GM21529 (cell line): ENCODE measurements at regions not wholly inside any gene's neighbourhood (a gene's known extent, or its start where the extent isn't known, plus 50 kb on each side); places are given as distances from the start of the nearest gene placed in this dataset.
"Not testable (repeated sequence)": the region's sequence is repeated elsewhere in the genome, so short reads cannot be mapped to it uniquely, and the experiment has no call there.

Experiments
- ATAC-seq: cut with Tn5 transposase; IDR thresholded peaks from one replicate; pipeline ENCODE4 v1.9.1; 2021; ENCODE audit not compliant: unreplicated experiment

DNA sequence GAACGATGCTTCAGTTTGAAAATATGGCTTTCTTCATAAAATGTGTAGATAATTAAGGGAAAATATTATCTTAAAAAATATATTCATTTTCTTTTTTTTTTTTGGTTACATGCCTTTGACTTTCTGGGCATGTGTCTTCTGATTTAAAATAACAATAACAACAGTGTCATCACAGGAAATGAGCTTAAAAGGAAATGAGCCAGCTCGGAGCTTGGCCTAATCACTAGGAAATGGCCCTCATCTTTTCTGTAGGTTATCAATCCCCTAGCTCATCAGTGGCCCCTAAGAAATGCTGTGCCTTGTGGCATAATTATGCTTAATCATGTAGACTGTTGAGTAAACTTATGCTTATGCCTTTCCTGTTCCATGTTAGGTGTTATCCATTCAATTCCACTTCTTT is 141.8 kb upstream of the FHL2 start:
- no peak for ATAC-seq

DNA sequence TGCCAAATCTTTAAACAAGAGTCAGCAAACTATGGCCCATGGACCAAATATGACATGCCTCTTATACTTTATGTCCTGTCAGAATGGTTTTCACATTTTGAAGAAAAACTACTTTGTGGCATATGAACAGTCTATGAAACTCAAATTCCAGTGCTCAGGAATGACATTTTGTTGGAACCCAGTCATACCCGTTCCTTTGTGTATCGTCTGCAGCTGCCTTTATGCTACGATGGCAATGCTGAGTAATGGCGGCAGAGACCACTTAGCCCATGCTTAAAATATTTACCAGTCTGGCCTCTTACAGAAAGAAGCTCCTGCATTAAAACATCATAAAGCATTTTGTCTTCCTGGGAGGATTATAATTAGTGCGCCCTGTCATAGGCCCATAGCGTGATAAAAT is 140.5 kb upstream of the FHL2 start:
- no peak for ATAC-seq

DNA sequence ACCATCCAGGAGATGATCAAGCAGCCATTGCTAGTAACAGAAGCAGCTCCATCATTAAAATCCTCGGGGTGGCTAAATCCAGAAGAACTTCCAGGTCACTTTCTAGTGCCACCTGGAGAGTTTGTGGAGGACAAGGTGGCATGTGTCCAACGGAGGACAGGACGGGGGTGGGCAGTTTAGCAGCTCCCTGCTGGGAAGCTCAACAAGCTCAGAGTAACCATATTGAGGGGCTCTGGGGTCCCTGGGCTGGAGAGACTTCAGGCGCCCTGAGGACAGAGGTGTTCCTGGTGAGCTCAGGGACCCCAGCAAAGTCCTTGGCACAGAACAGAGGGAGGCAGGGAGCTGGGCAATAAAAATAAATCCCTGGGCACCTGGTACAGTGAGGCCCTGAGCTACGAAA is 140.0 kb upstream of the FHL2 start:
- ATAC-seq: no peak

DNA sequence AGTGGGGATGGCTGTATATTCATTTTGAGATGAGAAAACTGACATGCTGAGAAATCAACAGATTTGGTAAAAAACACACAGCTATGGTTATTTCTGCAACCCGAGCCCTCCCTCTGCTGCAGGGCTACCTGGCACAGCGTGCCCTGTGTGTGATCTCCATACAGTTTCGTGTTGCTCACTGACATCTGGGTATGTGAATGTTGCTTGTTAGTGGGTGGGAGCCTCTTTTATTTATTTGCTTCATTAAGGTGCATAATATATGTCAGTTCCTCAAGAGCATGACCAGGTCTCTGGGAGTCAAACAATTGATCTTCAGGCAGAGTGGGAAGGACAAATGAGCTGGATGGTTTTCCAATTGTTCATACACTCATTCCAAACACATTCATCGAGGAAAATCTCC is 139.1 kb upstream of the FHL2 start:
- no peak for ATAC-seq

DNA sequence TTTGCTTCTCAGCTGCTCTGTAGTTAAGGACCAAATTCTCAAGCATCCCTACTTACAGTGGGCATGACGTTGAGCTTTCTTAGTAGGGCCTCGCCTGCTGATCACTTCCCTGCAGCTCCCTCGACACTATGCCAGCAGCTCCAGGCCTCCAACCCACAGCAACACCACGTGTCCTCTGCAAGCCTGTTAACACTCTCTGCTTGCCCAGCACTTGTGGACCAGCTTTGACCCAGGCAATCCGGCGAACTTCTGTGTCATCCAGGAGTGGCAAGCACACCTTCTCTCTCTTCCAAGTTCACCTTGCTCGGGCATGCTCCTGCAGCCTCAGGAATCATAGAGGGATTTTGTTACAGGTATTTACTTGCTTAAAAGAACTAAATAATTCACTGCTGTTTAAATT is 138.6 kb upstream of the FHL2 start:
- no peak for ATAC-seq

DNA sequence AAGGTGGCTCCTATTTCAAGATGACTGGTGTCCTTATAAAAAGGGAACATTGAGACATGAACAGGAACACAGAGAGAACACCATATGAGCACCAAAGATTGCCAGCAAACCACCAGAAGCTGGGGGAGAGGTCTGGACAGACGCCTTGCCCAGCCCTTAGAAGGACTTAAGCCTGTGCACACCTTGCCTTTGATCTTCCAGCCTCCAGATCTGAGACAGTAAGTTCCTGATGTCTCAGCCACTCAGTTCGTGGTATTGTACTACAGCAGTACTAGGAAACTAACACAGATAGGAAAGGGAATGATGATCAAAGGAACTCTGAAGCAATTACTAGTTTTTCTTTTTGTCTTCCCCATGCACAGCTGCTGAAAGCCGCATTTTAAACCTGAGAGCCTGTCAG is 137.3 kb upstream of the FHL2 start:
- ATAC-seq: no peak

DNA sequence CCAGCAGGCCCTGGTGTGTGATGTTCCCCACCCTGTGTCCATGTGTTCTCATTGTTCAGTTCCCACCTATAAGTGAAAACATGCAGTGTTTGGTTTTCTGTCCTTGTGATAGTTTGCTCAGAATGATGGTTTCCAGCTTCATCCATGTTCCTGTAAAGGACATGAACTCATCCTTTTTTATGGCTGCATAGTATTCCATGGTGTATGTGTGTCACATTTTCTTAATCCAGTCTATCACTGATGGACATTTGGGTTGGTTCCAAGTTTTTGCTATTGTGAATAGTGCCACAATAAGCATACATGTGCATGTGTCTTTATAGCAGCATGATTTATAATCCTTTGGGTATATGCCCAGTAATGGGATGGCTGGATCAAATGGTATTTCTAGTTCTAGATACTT is 130.4 kb upstream of the FHL2 start:
- ATAC-seq: not testable (repeated sequence)

DNA sequence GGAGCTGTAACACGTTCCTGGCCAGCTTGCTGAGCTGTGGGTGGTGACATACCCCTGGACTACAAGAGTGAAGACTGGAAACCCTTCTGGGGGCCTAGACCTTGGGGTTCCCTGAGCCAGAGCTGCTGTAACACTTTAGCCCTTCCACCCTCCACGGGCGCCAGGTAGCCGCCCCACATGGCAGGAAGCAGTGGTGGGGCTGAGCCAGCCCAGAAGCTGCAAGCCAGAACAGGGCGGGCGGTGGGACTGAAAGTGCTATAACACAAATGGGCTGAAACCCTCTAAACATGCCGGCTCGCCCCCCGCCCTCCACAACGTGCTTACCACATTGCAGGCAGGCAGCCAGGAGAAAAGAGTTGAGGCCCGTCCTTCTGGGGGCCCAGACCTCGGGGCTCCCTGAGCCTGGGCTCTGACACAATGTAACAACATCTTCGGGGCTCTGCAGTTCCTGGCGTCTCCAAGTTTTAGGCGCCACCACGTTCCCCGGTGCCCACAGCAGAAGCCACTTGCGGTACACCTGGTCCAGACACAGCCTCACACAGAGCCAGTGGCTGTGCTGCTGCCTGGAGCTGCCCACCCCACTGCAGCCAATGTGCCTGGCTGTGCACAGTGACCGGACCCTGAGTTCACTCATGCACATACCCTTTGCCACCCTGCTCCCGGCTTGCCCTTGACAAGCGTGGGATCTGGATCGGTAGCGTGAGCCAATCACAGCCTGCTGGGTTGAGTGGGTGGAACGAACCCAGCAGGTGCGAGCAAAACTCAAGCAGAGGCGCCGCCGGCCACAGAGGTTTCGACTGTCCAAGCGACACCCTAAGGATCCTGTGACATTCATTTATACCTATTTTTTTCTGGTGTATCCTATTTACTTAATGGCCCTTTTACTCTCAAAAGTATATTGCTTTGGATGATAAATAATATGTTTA is 127.4 kb upstream of the FHL2 start:
- no peak for ATAC-seq

DNA sequence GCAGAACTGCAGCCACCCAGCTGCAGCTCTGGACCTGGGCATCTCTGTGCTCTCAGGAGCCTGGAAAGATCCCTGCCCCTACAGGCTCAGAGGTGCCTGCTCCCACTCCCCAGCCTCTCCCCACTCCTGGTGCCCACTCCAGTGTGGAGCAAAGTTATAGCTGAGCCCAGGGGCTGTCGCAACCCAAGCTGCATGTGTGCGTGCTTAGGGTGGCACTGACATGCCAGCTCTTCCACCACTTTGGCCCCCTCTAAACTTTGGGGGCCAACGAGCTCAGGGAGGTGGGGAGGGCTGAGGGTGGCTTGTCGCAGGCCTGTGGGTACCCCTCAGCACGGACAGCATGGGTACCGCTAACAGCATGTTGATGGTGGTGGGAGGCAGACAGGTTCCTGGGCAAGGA is 126.3 kb upstream of the FHL2 start:
- no peak for ATAC-seq

DNA sequence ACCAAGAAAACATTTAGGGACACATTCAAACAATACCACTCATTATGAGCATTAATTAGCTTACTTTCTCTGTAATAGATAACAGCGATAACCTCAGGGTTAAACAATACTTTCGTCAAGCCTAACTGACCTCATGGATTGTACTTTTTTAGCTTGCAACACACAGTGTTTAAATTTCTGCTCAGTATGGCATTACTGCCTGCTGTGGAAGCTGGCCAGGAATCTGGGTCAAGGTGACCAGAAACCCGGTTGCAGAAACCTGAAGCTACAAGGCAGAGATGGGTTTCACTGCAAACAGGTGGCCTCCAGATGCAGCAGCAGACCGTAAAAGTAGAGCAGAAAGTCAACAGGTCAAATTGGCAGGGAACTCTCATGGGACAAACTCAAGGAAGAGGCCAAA is 123.8 kb upstream of the FHL2 start:
- ATAC-seq: no peak

DNA sequence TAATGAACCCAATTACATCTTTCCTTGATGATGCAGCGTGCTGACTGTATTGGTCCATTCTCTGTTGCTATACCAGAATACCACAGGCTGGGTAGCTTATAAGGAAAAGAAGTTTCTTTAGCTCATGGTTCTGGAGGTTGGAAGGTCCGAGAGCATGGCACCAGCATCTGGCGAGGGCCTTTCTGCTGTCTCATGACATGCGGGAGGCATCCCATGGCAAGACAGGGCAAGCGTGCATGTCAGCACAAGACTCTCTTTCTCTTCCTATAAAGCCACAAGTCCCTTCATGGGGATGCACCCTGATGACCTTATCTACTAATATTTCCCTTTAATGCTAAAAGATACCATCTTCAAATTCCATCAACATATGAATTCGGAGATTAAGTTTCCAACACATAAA is 122.8 kb upstream of the FHL2 start:
- ATAC-seq: no peak

DNA sequence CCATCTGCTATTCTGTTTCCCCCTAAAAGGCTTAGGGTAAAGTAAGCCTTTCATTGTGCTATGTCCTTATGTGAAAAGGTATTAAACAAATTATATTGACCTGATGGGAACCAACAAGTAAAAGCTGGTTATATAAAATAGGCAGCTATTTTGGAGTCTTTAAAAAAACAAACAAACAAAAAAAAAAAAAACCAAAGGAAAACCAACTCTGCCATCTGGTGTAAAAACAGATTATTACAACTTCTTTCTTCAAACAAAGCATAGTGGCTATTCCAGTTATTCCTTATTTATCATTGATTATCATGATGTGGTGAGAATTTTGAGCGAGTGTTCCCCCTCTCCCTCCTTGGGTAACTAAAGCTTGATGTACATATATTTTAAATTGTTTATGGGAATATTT is 122.3 kb upstream of the FHL2 start:
- no peak for ATAC-seq

DNA sequence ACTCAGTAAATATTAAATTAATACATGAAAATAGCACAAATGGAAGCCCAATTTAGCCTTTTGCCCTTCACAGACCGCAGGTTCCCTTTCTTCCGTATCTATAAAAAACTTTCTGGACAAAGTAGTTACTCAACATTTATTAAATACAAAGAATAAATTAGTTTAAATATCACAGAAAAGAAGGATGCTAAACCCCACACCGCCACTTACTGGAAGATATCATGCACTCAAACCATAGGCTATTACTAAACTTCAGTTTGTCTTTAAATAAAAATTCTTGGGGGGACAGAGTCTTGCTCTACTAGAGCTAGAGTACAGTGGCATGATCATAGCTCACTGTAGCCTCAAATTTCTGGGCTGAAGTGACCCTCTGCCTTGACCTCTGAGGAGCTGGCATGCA is 120.7 kb upstream of the FHL2 start:
- ATAC-seq: no peak

DNA sequence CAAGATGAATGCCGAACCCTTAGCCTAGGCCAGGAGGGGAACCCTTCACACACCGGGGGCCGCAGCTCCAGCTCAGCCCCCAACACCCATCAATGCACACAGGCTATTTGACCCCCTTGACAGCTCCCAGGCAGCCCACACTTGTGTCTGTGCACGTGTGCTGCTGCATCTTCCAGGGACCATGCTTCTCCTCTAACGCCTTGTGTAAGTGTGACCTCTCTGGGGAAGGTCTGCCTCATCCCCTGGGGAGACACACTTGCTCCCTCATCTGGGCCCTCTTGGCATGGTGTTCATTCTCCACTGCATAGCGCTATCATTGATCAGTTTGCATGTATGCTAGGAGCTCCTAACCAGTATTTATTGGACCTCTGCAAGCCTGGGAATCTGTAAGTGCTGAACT is 120.0 kb upstream of the FHL2 start:
- ATAC-seq: no peak

DNA sequence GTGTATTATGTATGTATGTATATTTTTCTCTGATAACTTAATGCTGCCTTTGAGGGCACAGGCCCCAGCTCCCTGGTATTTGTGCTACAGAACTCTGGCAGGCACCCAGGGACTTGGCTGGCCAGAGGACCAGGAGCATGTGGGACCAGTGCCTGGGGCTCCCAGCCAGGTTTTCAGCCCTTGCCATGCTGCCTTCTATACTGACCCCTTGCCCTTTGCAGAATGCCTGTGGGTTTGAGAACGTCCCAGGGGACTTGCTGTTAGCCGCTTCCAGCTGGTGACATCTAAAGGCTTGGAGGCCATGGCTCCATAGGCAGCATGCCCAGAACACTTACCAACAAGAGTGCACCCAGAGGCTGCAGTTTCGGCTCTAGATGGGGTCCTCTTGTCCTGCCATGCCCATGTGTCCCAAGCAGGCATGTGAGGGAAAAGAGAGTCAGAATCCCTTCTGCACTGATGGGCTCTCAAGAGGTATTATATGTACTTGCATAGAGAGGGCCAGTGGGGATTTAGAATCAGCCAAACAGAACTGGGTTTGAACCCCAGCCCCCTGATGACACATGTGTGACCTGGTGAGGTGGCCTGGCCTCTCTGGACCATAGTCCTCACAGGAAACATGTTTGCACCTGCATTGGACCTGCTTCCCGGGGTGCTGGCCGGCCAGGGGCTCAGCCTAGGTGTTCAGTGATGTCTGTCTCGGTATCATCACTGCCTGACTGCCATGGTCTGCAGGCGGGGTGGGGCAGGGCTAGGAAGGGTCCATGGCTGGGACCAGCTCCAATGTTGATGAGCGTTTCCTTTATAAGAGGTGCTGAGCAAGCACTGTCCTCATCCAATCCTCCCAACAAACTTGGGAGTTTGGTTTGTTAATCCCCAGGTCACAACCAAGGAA is 119.2 kb upstream of the FHL2 start:
- ATAC-seq: no peak

DNA sequence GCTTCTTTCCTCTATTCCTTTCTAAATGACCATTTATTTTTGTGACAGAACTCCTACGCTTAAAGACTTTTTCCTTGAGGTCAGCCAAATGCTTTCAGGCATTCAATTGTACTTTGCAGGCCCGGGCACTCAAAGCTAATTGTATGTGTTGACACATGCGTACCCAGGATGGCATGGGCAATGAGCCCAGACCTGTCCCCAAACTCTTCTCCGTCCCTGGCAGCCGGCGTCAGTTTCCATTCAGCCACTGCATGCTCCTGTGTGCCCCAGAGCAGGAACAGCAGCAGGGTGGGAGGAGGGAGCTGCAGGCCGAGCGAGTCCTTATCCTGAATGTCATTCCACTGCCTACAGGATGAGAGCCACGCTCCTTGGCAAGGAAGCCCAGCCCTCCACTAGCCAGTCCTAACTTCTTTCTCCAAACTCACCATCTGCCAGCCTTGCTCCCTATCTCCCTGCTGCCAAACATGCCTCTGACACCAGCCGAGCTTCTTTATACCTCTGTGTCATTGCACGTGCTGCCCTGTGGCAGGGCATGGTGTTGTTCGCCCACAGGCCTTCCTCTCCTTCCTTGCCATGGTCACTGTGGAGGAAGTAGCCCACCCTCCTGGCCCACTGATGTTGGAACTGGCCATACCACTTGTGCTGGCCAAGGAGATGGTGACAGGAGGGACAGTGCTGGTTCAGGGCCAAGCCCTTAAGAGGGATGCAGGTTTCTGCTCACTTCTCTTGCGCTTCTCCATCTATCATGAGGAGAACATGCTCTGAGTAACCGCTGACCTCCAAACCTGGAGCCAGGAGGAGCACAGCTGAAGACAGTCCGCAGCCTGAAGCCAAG is 116.9 kb upstream of the FHL2 start:
- no peak for ATAC-seq

DNA sequence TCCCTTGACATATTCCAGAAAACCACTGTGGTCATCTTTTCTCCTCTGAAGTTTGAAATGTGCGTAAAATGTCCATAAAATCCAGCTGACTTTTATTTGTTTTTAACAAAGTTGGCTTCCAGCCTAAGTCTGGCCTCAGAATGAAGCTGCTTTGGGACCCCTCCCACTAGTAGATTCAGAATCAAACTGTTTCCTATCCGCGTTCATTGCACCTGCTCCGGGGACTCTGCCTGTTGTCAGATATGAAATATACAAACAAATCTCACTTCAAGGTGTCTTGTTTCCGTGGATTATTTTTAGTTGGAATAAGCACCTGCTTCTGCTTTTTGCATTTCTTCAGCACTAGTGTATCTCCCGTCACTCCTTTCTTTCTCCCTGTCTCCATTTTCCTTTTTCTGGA is 115.7 kb upstream of the FHL2 start:
- no peak for ATAC-seq

DNA sequence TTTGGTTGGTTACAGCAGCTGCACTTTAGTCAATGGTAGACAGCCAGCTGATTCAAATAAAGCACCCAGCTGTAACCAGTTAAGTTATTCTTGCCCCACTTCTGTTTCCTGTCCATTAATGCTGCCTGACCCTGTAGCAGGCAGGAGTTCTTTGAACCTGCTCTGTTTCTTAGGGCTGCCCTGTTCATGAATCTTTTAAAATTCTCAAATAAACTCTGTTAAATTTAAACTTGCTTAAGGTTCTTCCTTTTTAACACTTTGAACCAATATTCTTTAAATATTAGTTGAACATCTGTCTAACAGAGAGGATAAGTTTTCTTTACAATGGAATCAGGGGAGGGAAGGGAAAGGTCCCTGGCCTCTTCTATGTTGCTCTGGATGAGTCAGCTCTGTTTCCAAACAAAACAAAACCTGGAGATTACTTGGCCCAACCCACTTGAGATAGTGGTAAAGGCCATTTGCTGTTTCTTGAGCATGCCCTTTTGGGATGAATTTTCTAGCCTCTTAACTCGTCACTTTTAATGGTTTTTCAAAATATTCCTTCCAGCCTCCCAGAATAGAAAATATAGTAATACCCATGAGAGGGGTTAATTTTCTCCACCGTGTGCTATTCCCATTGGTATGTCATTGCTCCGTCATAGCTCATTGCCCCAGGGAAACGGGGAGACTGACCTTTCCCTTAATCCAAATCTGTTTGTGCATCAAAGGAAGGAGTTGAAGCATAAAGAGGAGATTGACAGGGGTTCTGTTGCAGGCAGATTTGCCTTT is 112.1 kb upstream of the FHL2 start:
- no peak for ATAC-seq

DNA sequence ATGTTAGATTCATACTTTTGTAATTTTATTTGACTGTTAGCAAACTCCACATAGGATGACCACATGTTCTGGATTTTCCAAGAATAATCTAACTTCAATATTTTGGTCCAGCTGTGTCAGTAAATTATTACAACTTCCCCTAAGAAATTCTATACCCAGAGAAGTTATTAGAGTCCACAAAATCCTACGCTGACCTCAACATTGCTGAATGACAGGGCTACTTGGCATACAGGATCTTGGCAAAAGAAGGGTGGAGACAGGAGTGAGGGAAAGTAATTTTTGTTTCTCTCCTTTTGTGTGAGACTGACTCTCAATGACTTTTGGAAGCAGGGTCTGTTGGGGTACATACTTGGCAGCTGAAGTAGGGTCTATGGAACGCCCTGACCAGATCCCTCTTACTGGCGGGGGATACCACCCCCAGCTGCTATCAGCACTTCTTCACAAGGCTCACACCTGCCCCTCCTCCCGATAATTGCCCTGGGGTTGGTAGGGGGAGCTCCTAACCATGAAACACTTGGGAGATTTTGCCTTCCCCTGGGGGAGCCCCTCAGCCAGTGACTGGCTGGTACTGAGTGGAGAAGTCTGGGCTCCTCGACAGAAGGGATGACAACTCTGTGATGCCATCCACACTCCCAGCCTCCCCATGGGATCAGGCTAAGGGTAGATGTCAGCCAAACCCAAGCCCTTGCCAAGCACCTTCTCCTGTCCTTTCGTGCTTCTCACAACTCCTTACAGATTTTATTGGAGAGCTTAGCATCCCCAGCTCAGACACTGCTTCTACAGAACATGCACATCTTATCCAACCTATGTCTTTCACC is 110.6 kb upstream of the FHL2 start:
- no peak for ATAC-seq

DNA sequence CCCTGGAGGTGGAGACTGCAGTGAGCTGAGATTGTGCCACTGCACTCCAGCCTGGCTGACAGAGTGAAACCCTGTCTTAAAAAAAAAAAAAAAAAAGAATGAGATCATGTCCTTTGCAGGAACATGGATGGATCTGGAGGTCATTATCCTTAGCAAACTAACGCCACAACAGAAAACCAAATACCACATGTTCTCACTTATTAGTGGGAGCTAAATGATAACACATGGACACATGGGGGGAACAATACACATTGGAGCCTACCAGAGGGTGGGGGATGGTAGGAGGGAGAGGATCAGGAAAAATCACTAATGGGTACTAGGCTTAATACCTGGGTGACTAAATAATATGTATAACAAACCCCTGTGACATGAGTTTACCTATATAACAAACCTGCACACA is 108.0 kb upstream of the FHL2 start:
- ATAC-seq: not testable (repeated sequence)
